Mesothelial cell of epicardium (in vitro differentiated cells): ENCODE measurements at regions not wholly inside any gene's neighbourhood (a gene's known extent, or its start where the extent isn't known, plus 50 kb on each side); places are given as distances from the start of the nearest gene placed in this dataset.
A peak's percentile ranks its signal among the peaks of the same experiment; 100 is the strongest.

ENCODE experiments used
- DNase-seq, 2 experiments: peaks; one replicate each; pipeline ENCODE4 v3.0.0; 2021; ENCODE audit warnings: low spot score in 2 of 2; ENCODE audit not compliant: unreplicated experiment in 2 of 2
- H3K27ac Mint-ChIP-seq: 2 replicates; pipeline ENCODE4 v1.8.0; 2021; ENCODE audit warnings: mixed read lengths
- H3K27me3 Mint-ChIP-seq: 2 replicates; pipeline ENCODE4 v1.8.0; 2021; ENCODE audit warnings: low read depth, mixed read lengths
- H3K36me3 Mint-ChIP-seq: 2 replicates; pipeline ENCODE4 v1.8.0; 2021; ENCODE audit warnings: mixed read lengths
- H3K4me1 Mint-ChIP-seq: 2 replicates; pipeline ENCODE4 v1.8.0; 2021; ENCODE audit warnings: mixed read lengths
- H3K4me3 Mint-ChIP-seq: 2 replicates; pipeline ENCODE4 v1.8.0; 2021; ENCODE audit warnings: mild to moderate bottlenecking, moderate library complexity, mixed read lengths
- H3K9me3 Mint-ChIP-seq: 2 replicates; pipeline ENCODE4 v1.8.0; 2021; ENCODE audit warnings: mixed read lengths
- TF ChIP-seq, protein P1 (sequence below): fragments of 200-600 bp; sonication (generic); IDR thresholded peaks from one replicate; pipeline ENCODE4 v1.5.0; 2021; ENCODE audit warnings: antibody characterized with exemption; ENCODE audit not compliant: unreplicated experiment

GRCh38 chr13:40228496-40228895 is 437.9 kb downstream of the FOXO1 start:
- H3K4me3 Mint-ChIP-seq: no peak overlapping the region
- H3K4me1 Mint-ChIP-seq: peaks cover 49% of the 10 kb centered on the region
- H3K27me3 Mint-ChIP-seq: no peaks in the 10 kb centered on the region
- TF ChIP-seq, protein P1, sequence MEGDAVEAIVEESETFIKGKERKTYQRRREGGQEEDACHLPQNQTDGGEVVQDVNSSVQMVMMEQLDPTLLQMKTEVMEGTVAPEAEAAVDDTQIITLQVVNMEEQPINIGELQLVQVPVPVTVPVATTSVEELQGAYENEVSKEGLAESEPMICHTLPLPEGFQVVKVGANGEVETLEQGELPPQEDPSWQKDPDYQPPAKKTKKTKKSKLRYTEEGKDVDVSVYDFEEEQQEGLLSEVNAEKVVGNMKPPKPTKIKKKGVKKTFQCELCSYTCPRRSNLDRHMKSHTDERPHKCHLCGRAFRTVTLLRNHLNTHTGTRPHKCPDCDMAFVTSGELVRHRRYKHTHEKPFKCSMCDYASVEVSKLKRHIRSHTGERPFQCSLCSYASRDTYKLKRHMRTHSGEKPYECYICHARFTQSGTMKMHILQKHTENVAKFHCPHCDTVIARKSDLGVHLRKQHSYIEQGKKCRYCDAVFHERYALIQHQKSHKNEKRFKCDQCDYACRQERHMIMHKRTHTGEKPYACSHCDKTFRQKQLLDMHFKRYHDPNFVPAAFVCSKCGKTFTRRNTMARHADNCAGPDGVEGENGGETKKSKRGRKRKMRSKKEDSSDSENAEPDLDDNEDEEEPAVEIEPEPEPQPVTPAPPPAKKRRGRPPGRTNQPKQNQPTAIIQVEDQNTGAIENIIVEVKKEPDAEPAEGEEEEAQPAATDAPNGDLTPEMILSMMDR: no peak
- DNase-seq: no peak
- H3K36me3 Mint-ChIP-seq: no peaks in the 10 kb centered on the region
- peak overlapping the region; percentile 80 for H3K27ac Mint-ChIP-seq
- no peaks in the 10 kb centered on the region for H3K9me3 Mint-ChIP-seq

GRCh38 chr13:40228990-40229389 is 437.5 kb downstream of the FOXO1 start:
- Mint-ChIP-seq H3K27ac (peak overlapping the region; percentile 80), H3K27me3 (no peaks in the 10 kb centered on the region), H3K9me3 (no peaks in the 10 kb centered on the region), H3K36me3 (no peaks in the 10 kb centered on the region), H3K4me1 (peaks cover 54% of the 10 kb centered on the region), H3K4me3 (no peak overlapping the region)
- no peak for DNase-seq
- TF ChIP-seq, protein P1: no peak

- no peaks in the 10 kb centered on the region for H3K36me3 Mint-ChIP-seq
- no peaks in the 10 kb centered on the region for H3K27me3 Mint-ChIP-seq
- DNase-seq: no peak
- TF ChIP-seq, protein P1: no peak
- peaks cover 59% of the 10 kb centered on the region for H3K4me1 Mint-ChIP-seq
- H3K9me3 Mint-ChIP-seq: no peaks in the 10 kb centered on the region
- H3K4me3 Mint-ChIP-seq: no peak overlapping the region
- H3K27ac Mint-ChIP-seq: peak overlapping the region; percentile 18
These were observed 435.6 kb downstream of the FOXO1 start for GRCh38 chr13:40230833-40231266.

DNA sequence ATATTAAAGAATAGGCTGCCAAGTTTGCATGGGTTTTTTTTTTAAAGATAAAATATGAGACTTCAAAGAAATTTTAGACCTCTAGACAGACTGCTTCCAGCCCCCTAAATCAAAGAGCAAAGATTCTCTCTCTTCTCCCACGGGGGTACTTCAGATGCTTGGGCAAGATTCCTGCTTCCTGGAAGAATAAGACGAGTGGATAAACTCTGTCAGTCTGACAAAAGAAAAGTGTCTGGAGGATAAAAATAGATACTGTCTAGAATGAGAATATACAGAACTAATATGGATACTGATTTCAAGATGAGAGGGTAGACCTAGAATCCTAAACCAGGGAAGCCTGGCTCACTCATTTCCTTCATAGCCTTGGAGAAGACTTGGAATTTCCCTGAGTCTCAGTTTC is 435.1 kb downstream of the FOXO1 start:
- no peaks in the 10 kb centered on the region for H3K9me3 Mint-ChIP-seq
- H3K27me3 Mint-ChIP-seq: no peaks in the 10 kb centered on the region
- TF ChIP-seq, protein P1: no peak
- no peak overlapping the region for H3K27ac Mint-ChIP-seq
- H3K4me3 Mint-ChIP-seq: no peak overlapping the region
- no peak for DNase-seq
- H3K36me3 Mint-ChIP-seq: no peaks in the 10 kb centered on the region
- H3K4me1 Mint-ChIP-seq: peaks cover 59% of the 10 kb centered on the region

DNA sequence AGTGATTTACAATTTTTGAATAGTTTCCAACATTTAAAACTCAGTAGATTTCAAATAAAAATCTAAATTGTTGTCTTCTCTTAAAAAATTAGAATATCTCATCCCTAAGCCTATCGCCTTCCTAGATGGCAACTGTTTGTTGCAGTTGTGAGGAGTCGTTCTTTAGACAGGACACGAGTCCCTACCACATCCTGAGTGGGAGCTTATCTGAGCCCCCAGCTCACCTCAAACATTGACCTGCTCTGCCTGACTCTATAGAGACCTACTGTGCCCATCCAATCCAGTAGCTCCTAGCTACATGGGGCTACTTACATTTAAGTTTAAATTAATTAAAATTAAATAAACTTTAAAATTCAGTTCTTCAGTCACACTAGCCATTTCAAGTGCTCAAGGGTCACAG is 434.7 kb downstream of the FOXO1 start:
- H3K27ac Mint-ChIP-seq: peak overlapping the region; percentile 68
- no peaks in the 10 kb centered on the region for H3K27me3 Mint-ChIP-seq
- TF ChIP-seq, protein P1: no peak
- no peak overlapping the region for H3K4me3 Mint-ChIP-seq
- DNase-seq: no peak
- H3K4me1 Mint-ChIP-seq: peaks cover 59% of the 10 kb centered on the region
- no peaks in the 10 kb centered on the region for H3K9me3 Mint-ChIP-seq
- H3K36me3 Mint-ChIP-seq: no peaks in the 10 kb centered on the region
